LNCaP clone FGC (cell line): ENCODE measurements at regions not wholly inside any gene's neighbourhood (a gene's known extent, or its start where the extent isn't known, plus 50 kb on each side); places are given as distances from the start of the nearest gene placed in this dataset.
"Not testable (repeated sequence)": the region's sequence is repeated elsewhere in the genome, so short reads cannot be mapped to it uniquely, and the experiment has no call there.

Source experiments
- DNase-seq: peaks from one replicate; pipeline ENCODE4 v3.0.0-alpha.2; 2011; ENCODE audit warnings: low read depth
- H3K4me3 ChIP-seq: 2 replicates; pipeline ENCODE4 v1.5.1; 2011; ENCODE audit warnings: mild to moderate bottlenecking, low read depth, low read length, control low read depth
- CTCF ChIP-seq: IDR thresholded peaks from 2 replicates; pipeline ENCODE4 v1.5.1; 2012; ENCODE audit warnings: mild to moderate bottlenecking; ENCODE audit not compliant: control insufficient read depth, insufficient read depth; ENCODE audit errors: extremely low read depth

GRCh38 chr2:193199322-193199721, 1004.6 kb upstream of the TMEFF2 start:
- H3K4me3 ChIP-seq: no peak overlapping the region
- DNase-seq: no peak
- no peak for TF ChIP-seq CTCF

- no peak for DNase-seq
- peak overlapping the region; percentile 38 for H3K4me3 ChIP-seq
These were observed 993.1 kb upstream of the TMEFF2 start for GRCh38 chr2:193187816-193188215.

GRCh38 chr2:193170981-193171380, 976.2 kb upstream of the TMEFF2 start:
- DNase-seq, H3K4me3 ChIP-seq: not testable (repeated sequence)

More at GRCh38 chr2:193187816-193188215, 993.1 kb upstream of the TMEFF2 start:
- TF ChIP-seq CTCF: no peak

- TF ChIP-seq CTCF: no peak
These were observed 961.7 kb upstream of the TMEFF2 start for GRCh38 chr2:193156480-193156879.

GRCh38 chr2:193154076-193154475, 959.3 kb upstream of the TMEFF2 start:
- H3K4me3 ChIP-seq: no peak overlapping the region
- no peak for DNase-seq
- TF ChIP-seq CTCF: no peak

More at GRCh38 chr2:193156480-193156879, 961.7 kb upstream of the TMEFF2 start:
- DNase-seq: no peak
- H3K4me3 ChIP-seq: no peak overlapping the region

- TF ChIP-seq CTCF: no peak
- DNase-seq: no peak
- H3K4me3 ChIP-seq: no peak overlapping the region
These were observed 958.8 kb upstream of the TMEFF2 start for GRCh38 chr2:193153576-193153975.

- not testable (repeated sequence) for DNase-seq, H3K4me3 ChIP-seq
These were observed 947.7 kb upstream of the TMEFF2 start for GRCh38 chr2:193142467-193142866.

GRCh38 chr2:193141998-193142397, 947.3 kb upstream of the TMEFF2 start:
- DNase-seq: no peak
- no peak overlapping the region for H3K4me3 ChIP-seq
- no peak for TF ChIP-seq CTCF

- not testable (repeated sequence) for H3K4me3 ChIP-seq, DNase-seq
These were observed 946.2 kb upstream of the TMEFF2 start for GRCh38 chr2:193140895-193141294.
